GM23338 (cell line): ENCODE measurements at regions not wholly inside any gene's neighbourhood (a gene's known extent, or its start where the extent isn't known, plus 50 kb on each side); places are given as distances from the start of the nearest gene placed in this dataset.

Experiments
- ATAC-seq: fragments of 200-7000 bp; cut with Tn5 transposase; 3 replicates; pipeline ENCODE4 v1.9.1; 2020
- DNase-seq: peaks from one replicate; pipeline ENCODE4 v3.0.0-alpha.2; 2015; ENCODE audit warnings: low spot score
- H2AFZ ChIP-seq: fragments of 200-600 bp; sonication (generic); 2 replicates; pipeline ENCODE4 v1.8.0; 2016; ENCODE audit warnings: antibody characterized with exemption, mild to moderate bottlenecking, moderate library complexity
- H3F3A ChIP-seq: fragments of 200-600 bp; sonication (generic); replicated peaks from 2 replicates; pipeline ENCODE4 v1.8.0; 2017; ENCODE audit warnings: antibody characterized with exemption, mixed run types, low read depth
- H3K27ac ChIP-seq: fragments of 200-600 bp; sonication (generic); 2 replicates; pipeline ENCODE4 v1.6.1; 2016; ENCODE audit warnings: low read depth
- H3K27me3 ChIP-seq: fragments of 200-600 bp; sonication (generic); 2 replicates; pipeline ENCODE4 v1.8.0; 2016; ENCODE audit warnings: mild to moderate bottlenecking, mixed run types, moderate library complexity; ENCODE audit not compliant: insufficient read depth
- H3K36me3 ChIP-seq: fragments of 200-600 bp; sonication (generic); 2 replicates; pipeline ENCODE4 v1.8.0; 2016; ENCODE audit warnings: mild to moderate bottlenecking; ENCODE audit not compliant: insufficient read depth
- H3K4me1 ChIP-seq: fragments of 200-600 bp; sonication (generic); 2 replicates; pipeline ENCODE4 v1.8.0; 2016; ENCODE audit warnings: mild to moderate bottlenecking, moderate library complexity; ENCODE audit not compliant: insufficient read depth
- H3K4me2 ChIP-seq: fragments of 200-600 bp; sonication (generic); 2 replicates; pipeline ENCODE4 v1.7.1; 2017; ENCODE audit warnings: mixed run types
- H3K4me3 ChIP-seq: fragments of 200-600 bp; sonication (generic); 2 replicates; pipeline ENCODE4 v1.6.1; 2016; ENCODE audit warnings: mixed run types
- H3K79me2 ChIP-seq: fragments of 200-600 bp; sonication (generic); replicated peaks from 2 replicates; pipeline ENCODE4 v1.8.0; 2017; ENCODE audit warnings: mild to moderate bottlenecking; ENCODE audit not compliant: insufficient read depth
- H3K9me2 ChIP-seq: fragments of 200-600 bp; sonication (generic); 2 replicates; pipeline ENCODE4 v1.8.0; 2017; ENCODE audit not compliant: insufficient read depth
- H4K20me1 ChIP-seq: fragments of 200-600 bp; sonication (generic); replicated peaks from 2 replicates; pipeline ENCODE4 v1.8.0; 2017; ENCODE audit warnings: mild to moderate bottlenecking; ENCODE audit not compliant: insufficient read depth
- H3K27ac Mint-ChIP-seq: 2 replicates; pipeline ENCODE4 v1.8.0; 2020; ENCODE audit warnings: inconsistent platforms, mild to moderate bottlenecking, moderate library complexity, mixed read lengths
- H3K27me3 Mint-ChIP-seq: 3 replicates; pipeline ENCODE4 v1.8.0; 2022; ENCODE audit warnings: low read depth, mild to moderate bottlenecking, moderate library complexity, mixed read lengths, inconsistent platforms; ENCODE audit not compliant: insufficient read depth, poor library complexity
- H3K36me3 Mint-ChIP-seq: 3 replicates; pipeline ENCODE4 v1.8.0; 2021; ENCODE audit warnings: low read depth, mild to moderate bottlenecking, inconsistent platforms, moderate library complexity, mixed read lengths
- H3K4me1 Mint-ChIP-seq: 3 replicates; pipeline ENCODE4 v1.8.0; 2020; ENCODE audit warnings: mild to moderate bottlenecking, inconsistent platforms, mixed read lengths
- H3K4me3 Mint-ChIP-seq: 3 replicates; pipeline ENCODE4 v1.8.0; 2021; ENCODE audit warnings: moderate library complexity, mild to moderate bottlenecking, inconsistent platforms, mixed read lengths
- H3K9me3 Mint-ChIP-seq: 3 replicates; pipeline ENCODE4 v1.8.0; 2020; ENCODE audit warnings: moderate library complexity, mild to moderate bottlenecking, inconsistent platforms, mixed read lengths
- CTCF ChIP-seq, 2 experiments: fragments of 200-600 bp in 1 of 2; sonication (generic) in 1 of 2; conservative IDR thresholded peaks; 2 replicates each; pipeline versions ENCODE4 v1.5.1 to v1.6.1; 2016 to 2017; ENCODE audit warnings: antibody characterized with exemption in 2 of 2, low read depth in 2 of 2, mild to moderate bottlenecking in 2 of 2, moderate library complexity in 1 of 2
- EZH2 ChIP-seq: fragments of 200-600 bp; sonication (generic); IDR thresholded peaks from one replicate; pipeline ENCODE4 v1.8.0; 2017; ENCODE audit warnings: antibody characterized with exemption, mild to moderate bottlenecking, low read depth; ENCODE audit not compliant: unreplicated experiment
- EZH2phosphoT487 ChIP-seq: fragments of 200-600 bp; sonication (generic); IDR thresholded peaks from one replicate; pipeline ENCODE4 v1.8.1; 2018; ENCODE audit warnings: antibody characterized with exemption; ENCODE audit not compliant: unreplicated experiment
- JUNB ChIP-seq: IDR thresholded peaks from one replicate; pipeline ENCODE4 v1.6.1; 2016; ENCODE audit warnings: antibody characterized with exemption; ENCODE audit not compliant: unreplicated experiment
- NANOG ChIP-seq: IDR thresholded peaks from 2 replicates; pipeline ENCODE4 v1.6.1; 2016; ENCODE audit warnings: antibody characterized with exemption, borderline replicate concordance
- REST ChIP-seq: IDR thresholded peaks from one replicate; pipeline ENCODE4 v1.6.1; 2018; ENCODE audit warnings: antibody characterized with exemption; ENCODE audit not compliant: unreplicated experiment
- ZNF331 ChIP-seq: fragments of 250-450 bp; sonication (Bioruptor Pico); IDR thresholded peaks from 2 replicates; pipeline ENCODE4 v1.5.0; 2020; ENCODE audit warnings: low read depth, mild to moderate bottlenecking, moderate library complexity
- ZNF462 ChIP-seq: fragments of 250-450 bp; sonication (Bioruptor Pico); IDR thresholded peaks from 2 replicates; pipeline ENCODE4 v1.5.0; 2020; ENCODE audit warnings: mild to moderate bottlenecking, moderate library complexity

- DNase-seq: peak; percentile 22
- no peak overlapping the region for H3K4me2 ChIP-seq
- TF ChIP-seq REST (no peak), CTCF (conservative IDR thresholded peaks at IDR 0.05; ENCODE audit: low read depth in 2 of 2) (peak; percentile 42 to 57; a peak in 3 of 4 replicates)
- Mint-ChIP-seq H3K4me1 (no peaks in the 10 kb centered on the region; the same call in 2 of the 3 replicates), H3K36me3 (no peaks in the 10 kb centered on the region; the same call in 2 of the 3 replicates), H3K27ac (no peak overlapping the region), H3K27me3 (no peaks in the 10 kb centered on the region), H3K4me3 (no peak overlapping the region), H3K9me3 (peaks cover 9% of the 10 kb centered on the region; the same call in 2 of the 3 replicates)
- no peaks in the 10 kb centered on the region for H4K20me1 ChIP-seq
- ATAC-seq: peak; percentile 40
- H3K4me1 ChIP-seq: no peaks in the 10 kb centered on the region
- H3K36me3 ChIP-seq: no peaks in the 10 kb centered on the region
- H3K27me3 ChIP-seq: no peaks in the 10 kb centered on the region
- peaks cover 9% of the 10 kb centered on the region; the same call in 1 of the 2 replicates for H3K9me2 ChIP-seq
- H3K79me2 ChIP-seq: no peaks in the 10 kb centered on the region
- H3K4me3 ChIP-seq: no peak overlapping the region
- no peaks in the 10 kb centered on the region for H3F3A ChIP-seq
- no peak overlapping the region for H3K27ac ChIP-seq
- no peak overlapping the region for H2AFZ ChIP-seq
These were observed 176.7 kb downstream of the PAH start for GRCh38 chr12:102740141-102740955.

GRCh38 chr12:102736328-102736727 lies 180.7 kb downstream of the PAH start:
- H2AFZ ChIP-seq: no peak overlapping the region
- no peak for ATAC-seq
- no peak overlapping the region for H3K27ac ChIP-seq
- H3K9me2 ChIP-seq: peaks cover 5% of the 10 kb centered on the region; the same call in 1 of the 2 replicates
- peaks cover 9% of the 10 kb centered on the region; the same call in 2 of the 3 replicates for H3K9me3 Mint-ChIP-seq
- no peak overlapping the region for H3K4me2 ChIP-seq
- no peaks in the 10 kb centered on the region for H3K36me3 ChIP-seq
- H3K27ac Mint-ChIP-seq: no peak overlapping the region
- no peak overlapping the region for H3K4me3 ChIP-seq
- H3K36me3 Mint-ChIP-seq: no peaks in the 10 kb centered on the region; the same call in 2 of the 3 replicates
- H3K27me3 Mint-ChIP-seq: no peaks in the 10 kb centered on the region
- no peaks in the 10 kb centered on the region for H3K27me3 ChIP-seq
- no peaks in the 10 kb centered on the region for H4K20me1 ChIP-seq
- no peaks in the 10 kb centered on the region; the same call in 2 of the 3 replicates for H3K4me1 Mint-ChIP-seq
- no peaks in the 10 kb centered on the region for H3K4me1 ChIP-seq
- H3K79me2 ChIP-seq: no peaks in the 10 kb centered on the region
- no peak overlapping the region for H3K4me3 Mint-ChIP-seq
- no peaks in the 10 kb centered on the region for H3F3A ChIP-seq
- DNase-seq: no peak
- no peak for TF ChIP-seq JUNB
- TF ChIP-seq EZH2: no peak
- TF ChIP-seq ZNF331 (CRISPR knock-in tag): no peak
- TF ChIP-seq NANOG: no peak
- TF ChIP-seq ZNF462: no peak
- no peak for TF ChIP-seq EZH2phosphoT487
